CD4-positive, alpha-beta T cell treated with Interleukin-1 beta for 1 hour (primary cell): ENCODE measurements at regions not wholly inside any gene's neighbourhood (a gene's known extent, or its start where the extent isn't known, plus 50 kb on each side); places are given as distances from the start of the nearest gene placed in this dataset.

Experiments used
- DNase-seq, 2 donors: peaks; one replicate each; pipeline ENCODE4 v3.0.0-alpha.2; 2020 to 2022

GRCh38 chr13:84500016-84500415 is 617.7 kb upstream of the SLITRK1 start:
- no peak for DNase-seq

- no peak for DNase-seq
These were observed 615.3 kb upstream of the SLITRK1 start for GRCh38 chr13:84497613-84498012.

- DNase-seq = no peak
These were observed 609.7 kb upstream of the SLITRK1 start for GRCh38 chr13:84491952-84492351.

GRCh38 chr13:84487752-84488151 is 605.5 kb upstream of the SLITRK1 start:
- no peak for DNase-seq

GRCh38 chr13:84481958-84482357 is 599.7 kb upstream of the SLITRK1 start:
- no peak for DNase-seq

- no peak for DNase-seq
These were observed 597.4 kb upstream of the SLITRK1 start for GRCh38 chr13:84479656-84480055.

GRCh38 chr13:84470528-84470927 is 588.3 kb upstream of the SLITRK1 start:
- DNase-seq = no peak

- DNase-seq = no peak
These were observed 584.2 kb upstream of the SLITRK1 start for GRCh38 chr13:84466461-84466860.

- DNase-seq = no peak
These were observed 578.7 kb upstream of the SLITRK1 start for GRCh38 chr13:84460989-84461388.

- DNase-seq = no peak
These were observed 573.0 kb upstream of the SLITRK1 start for GRCh38 chr13:84455143-84455905.

GRCh38 chr13:84447640-84447978 is 565.3 kb upstream of the SLITRK1 start:
- DNase-seq = no peak

- no peak for DNase-seq
These were observed 564.8 kb upstream of the SLITRK1 start for GRCh38 chr13:84446972-84447639.

GRCh38 chr13:84445776-84446175 is 563.5 kb upstream of the SLITRK1 start:
- DNase-seq = no peak

GRCh38 chr13:84443463-84443862 is 561.2 kb upstream of the SLITRK1 start:
- no peak for DNase-seq

- no peak for DNase-seq
These were observed 556.8 kb upstream of the SLITRK1 start for GRCh38 chr13:84439108-84439507.

- DNase-seq = no peak
These were observed 550.8 kb upstream of the SLITRK1 start for GRCh38 chr13:84433024-84433423.

GRCh38 chr13:84431646-84432045 is 549.4 kb upstream of the SLITRK1 start:
- no peak for DNase-seq

GRCh38 chr13:84430446-84430845 is 548.2 kb upstream of the SLITRK1 start:
- no peak for DNase-seq

- DNase-seq = no peak
These were observed 547.7 kb upstream of the SLITRK1 start for GRCh38 chr13:84430015-84430414.

GRCh38 chr13:84418041-84418440 is 535.8 kb upstream of the SLITRK1 start:
- DNase-seq = no peak

- DNase-seq = no peak
These were observed 535.1 kb upstream of the SLITRK1 start for GRCh38 chr13:84417416-84417815.

- DNase-seq = no peak
These were observed 530.7 kb upstream of the SLITRK1 start for GRCh38 chr13:84413016-84413415.

GRCh38 chr13:84405286-84405685 is 523.0 kb upstream of the SLITRK1 start:
- DNase-seq = no peak

GRCh38 chr13:84400706-84401105 is 518.4 kb upstream of the SLITRK1 start:
- DNase-seq = no peak
